ENCODE measurements at regions not wholly inside any gene's neighbourhood (a gene's known extent, or its start where the extent isn't known, plus 50 kb on each side); places are given as distances from the start of the nearest gene placed in this dataset.
"Not testable (repeated sequence)": the region's sequence is repeated elsewhere in the genome, so short reads cannot be mapped to it uniquely, and the experiment has no call there.

DNA sequence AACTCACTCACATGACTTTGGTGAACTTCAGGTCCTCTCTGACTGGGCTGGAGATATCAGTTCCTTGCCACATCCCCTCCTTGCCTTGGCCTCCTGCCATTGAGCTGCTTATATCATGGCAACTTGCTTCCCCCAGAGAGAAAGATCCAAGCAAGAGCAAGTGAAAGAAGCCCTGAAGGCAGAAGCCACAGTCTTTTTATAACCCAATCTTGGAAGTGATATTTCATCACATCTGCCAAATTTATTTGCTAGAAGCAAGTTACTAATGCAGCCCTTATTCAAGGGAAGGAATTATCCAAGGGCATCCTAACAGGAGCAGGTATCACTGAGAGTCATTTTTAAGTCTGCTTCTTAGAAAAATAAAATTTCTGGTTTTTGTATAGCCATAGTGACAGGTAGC is 127.8 kb downstream of the SLC38A4 start:
- TF ChIP-seq, protein P1, sequence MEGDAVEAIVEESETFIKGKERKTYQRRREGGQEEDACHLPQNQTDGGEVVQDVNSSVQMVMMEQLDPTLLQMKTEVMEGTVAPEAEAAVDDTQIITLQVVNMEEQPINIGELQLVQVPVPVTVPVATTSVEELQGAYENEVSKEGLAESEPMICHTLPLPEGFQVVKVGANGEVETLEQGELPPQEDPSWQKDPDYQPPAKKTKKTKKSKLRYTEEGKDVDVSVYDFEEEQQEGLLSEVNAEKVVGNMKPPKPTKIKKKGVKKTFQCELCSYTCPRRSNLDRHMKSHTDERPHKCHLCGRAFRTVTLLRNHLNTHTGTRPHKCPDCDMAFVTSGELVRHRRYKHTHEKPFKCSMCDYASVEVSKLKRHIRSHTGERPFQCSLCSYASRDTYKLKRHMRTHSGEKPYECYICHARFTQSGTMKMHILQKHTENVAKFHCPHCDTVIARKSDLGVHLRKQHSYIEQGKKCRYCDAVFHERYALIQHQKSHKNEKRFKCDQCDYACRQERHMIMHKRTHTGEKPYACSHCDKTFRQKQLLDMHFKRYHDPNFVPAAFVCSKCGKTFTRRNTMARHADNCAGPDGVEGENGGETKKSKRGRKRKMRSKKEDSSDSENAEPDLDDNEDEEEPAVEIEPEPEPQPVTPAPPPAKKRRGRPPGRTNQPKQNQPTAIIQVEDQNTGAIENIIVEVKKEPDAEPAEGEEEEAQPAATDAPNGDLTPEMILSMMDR (IDR thresholded peaks at IDR 0.05; ENCODE audit: insufficient read depth, low read length, poor library complexity, severe bottlenecking) = no peak
- H3K36me3 ChIP-seq (ENCODE audit: control insufficient read depth, insufficient read depth, low read length) = no peaks in the 10 kb centered on the region
- no peak for DNase-seq (ENCODE audit: low read depth)
- no peaks in the 10 kb centered on the region for H3K27me3 ChIP-seq (ENCODE audit: control insufficient read depth, insufficient read depth, low read length)
- no peak overlapping the region for H3K4me3 ChIP-seq (ENCODE audit: low read depth, low read length)

- Histone ChIP-seq H3K27me3 (ENCODE audit: control insufficient read depth, insufficient read depth, low read length) (no peaks in the 10 kb centered on the region), H3K4me3 (ENCODE audit: low read depth, low read length) (no peak overlapping the region), H3K36me3 (ENCODE audit: control insufficient read depth, insufficient read depth, low read length) (no peaks in the 10 kb centered on the region)
- TF ChIP-seq, protein P1 (IDR thresholded peaks at IDR 0.05; ENCODE audit: insufficient read depth, low read length, poor library complexity, severe bottlenecking) = no peak
- DNase-seq (ENCODE audit: low read depth) = no peak
Measured at GRCh38 chr12:46693518-46693917, 132.3 kb downstream of the SLC38A4 start.

DNA sequence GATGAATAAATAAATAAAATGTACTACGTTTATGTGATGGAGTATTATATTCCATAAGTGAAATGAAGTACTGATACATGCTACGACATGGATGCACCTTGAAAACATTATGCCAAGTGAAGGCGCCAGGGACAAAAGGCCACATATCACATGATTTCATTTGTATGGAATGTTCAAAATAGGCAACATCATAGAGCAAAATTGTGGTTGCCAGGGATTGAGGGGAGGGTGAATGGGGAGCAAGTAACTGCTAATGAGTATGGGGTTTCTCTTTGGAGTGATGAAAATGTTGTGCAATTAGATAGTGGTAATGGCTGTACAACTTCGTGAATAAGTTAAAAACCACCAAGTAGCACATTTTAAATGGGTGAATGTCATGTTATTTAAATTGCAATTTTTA is 132.8 kb downstream of the SLC38A4 start:
- TF ChIP-seq, protein P1 (IDR thresholded peaks at IDR 0.05; ENCODE audit: insufficient read depth, low read length, poor library complexity, severe bottlenecking) = no peak
- no peak for DNase-seq (ENCODE audit: low read depth)
- Histone ChIP-seq H3K36me3 (ENCODE audit: control insufficient read depth, insufficient read depth, low read length) (no peaks in the 10 kb centered on the region), H3K27me3 (ENCODE audit: control insufficient read depth, insufficient read depth, low read length) (no peaks in the 10 kb centered on the region), H3K4me3 (ENCODE audit: low read depth, low read length) (no peak overlapping the region)

DNA sequence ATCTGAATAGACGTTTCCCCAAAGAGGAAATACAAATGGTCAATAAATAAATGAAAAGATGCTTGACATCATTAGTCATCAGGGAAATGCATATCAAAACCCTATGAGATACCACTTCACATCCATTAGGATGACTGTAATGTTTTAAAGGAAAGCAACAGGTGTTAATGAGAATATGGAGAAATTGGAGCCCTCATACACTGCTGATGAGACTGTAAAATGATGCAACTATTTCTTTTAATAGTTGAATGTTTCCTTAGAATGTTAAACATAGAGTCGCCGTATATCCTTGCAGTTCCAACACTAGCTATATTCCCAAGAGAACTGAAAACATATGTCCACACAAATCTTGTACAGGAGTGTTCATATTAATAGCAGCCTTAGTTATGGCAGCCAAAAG is 133.2 kb downstream of the SLC38A4 start:
- no peak overlapping the region for H3K4me3 ChIP-seq (ENCODE audit: low read depth, low read length)
- TF ChIP-seq, protein P1 (IDR thresholded peaks at IDR 0.05; ENCODE audit: insufficient read depth, low read length, poor library complexity, severe bottlenecking) = no peak
- H3K27me3 ChIP-seq (ENCODE audit: control insufficient read depth, insufficient read depth, low read length) = no peaks in the 10 kb centered on the region
- no peak for DNase-seq (ENCODE audit: low read depth)
- no peaks in the 10 kb centered on the region for H3K36me3 ChIP-seq (ENCODE audit: control insufficient read depth, insufficient read depth, low read length)

DNA sequence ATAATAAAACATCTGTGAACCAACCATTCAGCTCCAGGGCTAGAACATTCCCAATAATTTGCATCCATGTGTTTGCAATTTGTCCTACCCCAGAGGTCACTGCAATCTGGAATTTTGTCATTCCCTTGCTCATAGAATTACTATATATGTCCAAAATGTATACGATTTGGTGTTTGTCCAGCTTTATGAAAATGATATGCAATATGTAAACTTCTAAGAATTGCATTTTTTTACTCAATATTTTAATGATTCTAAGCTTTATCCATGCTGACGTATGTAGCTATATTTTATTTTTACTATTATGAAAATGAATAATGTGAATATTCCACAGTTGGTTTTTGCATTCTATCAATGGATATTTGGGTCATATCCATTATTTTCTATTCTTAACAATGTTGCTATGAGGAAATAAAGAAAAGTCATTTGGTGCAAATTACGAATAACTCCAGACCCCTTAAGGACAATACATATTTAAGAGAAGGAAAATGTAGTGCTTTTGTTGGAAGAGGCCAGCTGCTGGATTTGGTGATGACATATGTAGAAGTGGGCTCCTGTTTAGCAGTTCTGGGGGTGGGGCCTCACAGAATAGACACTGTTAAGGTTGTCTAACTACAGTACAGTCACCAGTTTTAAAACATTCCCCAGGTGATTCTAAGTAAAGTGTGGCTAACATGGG is 139.4 kb downstream of the SLC38A4 start:
- H3K36me3 ChIP-seq (ENCODE audit: control insufficient read depth, insufficient read depth, low read length) = no peaks in the 10 kb centered on the region
- TF ChIP-seq, protein P1 (IDR thresholded peaks at IDR 0.05; ENCODE audit: insufficient read depth, low read length, poor library complexity, severe bottlenecking) = no peak
- H3K4me3 ChIP-seq (ENCODE audit: low read depth, low read length) = no peak overlapping the region
- DNase-seq (ENCODE audit: low read depth) = no peak
- no peaks in the 10 kb centered on the region for H3K27me3 ChIP-seq (ENCODE audit: control insufficient read depth, insufficient read depth, low read length)

DNA sequence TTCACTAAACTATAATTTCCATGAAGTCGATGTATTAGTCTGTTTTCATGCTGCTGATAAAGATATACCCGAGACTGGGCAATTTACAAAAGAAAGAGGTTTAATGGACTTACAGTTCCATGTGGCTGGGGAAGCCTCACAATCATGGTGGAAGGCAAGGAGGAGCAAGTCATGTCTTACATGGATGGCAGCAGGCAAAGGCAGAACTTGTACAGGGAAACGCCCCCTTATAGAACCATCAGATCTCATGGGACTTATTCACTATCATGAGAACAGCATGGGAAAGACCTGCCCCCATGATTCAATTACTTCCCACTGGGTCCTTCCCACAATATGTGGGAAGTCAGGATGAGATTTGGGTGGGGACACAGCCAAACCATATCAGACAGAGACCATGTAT is 141.6 kb downstream of the SLC38A4 start:
- not testable (repeated sequence) for DNase-seq (ENCODE audit: low read depth); H3K36me3 ChIP-seq (ENCODE audit: control insufficient read depth, insufficient read depth, low read length); H3K27me3 ChIP-seq (ENCODE audit: control insufficient read depth, insufficient read depth, low read length); H3K4me3 ChIP-seq (ENCODE audit: low read depth, low read length)

Measured in kidney epithelial cell (primary cell).